ENCODE measurements at regions not wholly inside any gene's neighbourhood (a gene's known extent, or its start where the extent isn't known, plus 50 kb on each side); places are given as distances from the start of the nearest gene placed in this dataset.

DNA sequence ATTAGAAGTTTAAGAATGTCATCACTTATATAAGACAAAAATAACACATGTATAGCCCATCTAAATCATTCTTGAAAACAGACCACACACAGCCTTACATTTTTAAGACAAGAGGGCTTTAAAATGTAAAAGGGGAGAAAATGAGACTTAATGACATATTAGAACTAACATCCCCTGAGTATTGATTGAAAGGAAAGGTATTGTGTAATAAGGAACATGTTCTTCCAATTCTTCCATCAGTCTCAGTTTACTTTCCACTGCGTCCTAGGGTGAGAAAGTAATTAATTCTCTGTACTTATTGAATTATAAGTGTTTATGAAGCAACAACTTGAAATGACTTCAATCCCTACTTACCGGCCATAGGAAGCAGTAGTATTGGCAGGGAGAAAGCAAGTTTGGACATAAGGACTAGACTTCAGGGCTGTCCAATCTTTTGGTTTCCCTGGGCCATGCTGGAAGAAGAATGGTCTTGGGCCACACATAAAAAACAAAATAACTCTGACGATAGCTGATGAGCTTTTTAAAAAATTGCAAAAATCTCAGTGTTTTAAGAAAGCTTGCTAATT lies 202.7 kb upstream of the SPRY1 start:
- TF ChIP-seq, protein P1, sequence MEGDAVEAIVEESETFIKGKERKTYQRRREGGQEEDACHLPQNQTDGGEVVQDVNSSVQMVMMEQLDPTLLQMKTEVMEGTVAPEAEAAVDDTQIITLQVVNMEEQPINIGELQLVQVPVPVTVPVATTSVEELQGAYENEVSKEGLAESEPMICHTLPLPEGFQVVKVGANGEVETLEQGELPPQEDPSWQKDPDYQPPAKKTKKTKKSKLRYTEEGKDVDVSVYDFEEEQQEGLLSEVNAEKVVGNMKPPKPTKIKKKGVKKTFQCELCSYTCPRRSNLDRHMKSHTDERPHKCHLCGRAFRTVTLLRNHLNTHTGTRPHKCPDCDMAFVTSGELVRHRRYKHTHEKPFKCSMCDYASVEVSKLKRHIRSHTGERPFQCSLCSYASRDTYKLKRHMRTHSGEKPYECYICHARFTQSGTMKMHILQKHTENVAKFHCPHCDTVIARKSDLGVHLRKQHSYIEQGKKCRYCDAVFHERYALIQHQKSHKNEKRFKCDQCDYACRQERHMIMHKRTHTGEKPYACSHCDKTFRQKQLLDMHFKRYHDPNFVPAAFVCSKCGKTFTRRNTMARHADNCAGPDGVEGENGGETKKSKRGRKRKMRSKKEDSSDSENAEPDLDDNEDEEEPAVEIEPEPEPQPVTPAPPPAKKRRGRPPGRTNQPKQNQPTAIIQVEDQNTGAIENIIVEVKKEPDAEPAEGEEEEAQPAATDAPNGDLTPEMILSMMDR (IDR thresholded peaks at IDR 0.05 in 8 of 11, conservative IDR thresholded peaks at IDR 0.05 in 3 of 11), result no peak
- TF ChIP-seq POLR2A (IDR thresholded peaks at IDR 0.05), result no peak

Data from spleen (tissue), 7 donors.